Peyer's patch (tissue), 4 donors: ENCODE measurements at regions not wholly inside any gene's neighbourhood (a gene's known extent, or its start where the extent isn't known, plus 50 kb on each side); places are given as distances from the start of the nearest gene placed in this dataset.

Experiments
- CTCF ChIP-seq, 6 experiments: fragments of 450-650 bp in 4 of 6; fragments of 200-600 bp in 2 of 6; sonication (generic) in 1 of 6; IDR thresholded peaks; one replicate each; pipeline ENCODE4 v1.5.1; 2017 to 2019; ENCODE audit warnings: antibody characterized with exemption in 6 of 6, mild to moderate bottlenecking in 3 of 6, moderate library complexity in 1 of 6
- POLR2A ChIP-seq, 2 donors: fragments of 450-650 bp; IDR thresholded peaks; one replicate each; pipeline ENCODE4 v1.5.1; 2017; ENCODE audit warnings: antibody characterized with exemption in 2 of 2, mild to moderate bottlenecking in 2 of 2, moderate library complexity in 2 of 2

GRCh38 chrX:150225266-150225665 lies 137.9 kb upstream of the MAMLD1 start:
- TF ChIP-seq CTCF (IDR thresholded peaks at IDR 0.05), result no peak
- TF ChIP-seq POLR2A (IDR thresholded peaks at IDR 0.05), result no peak
